Spleen (tissue), 11 donors: ENCODE measurements at regions not wholly inside any gene's neighbourhood (a gene's known extent, or its start where the extent isn't known, plus 50 kb on each side); places are given as distances from the start of the nearest gene placed in this dataset.
A peak's percentile ranks its signal among the peaks of the same experiment; 100 is the strongest.

Source experiments
- DNase-seq: peaks from one replicate; pipeline ENCODE4 v3.0.0-alpha.2; 2020
- H3K27ac ChIP-seq, 8 donors: fragments of 200-600 bp; sonication (generic) in 7 of 8; 1 replicate in 4 of 8; 2 replicates in 4 of 8; pipeline versions ENCODE4 v1.5.0 to v1.8.0; 2016 to 2021; ENCODE audit warnings: inconsistent platforms in 4 of 8, mild to moderate bottlenecking in 4 of 8, moderate library complexity in 1 of 8
- H3K27me3 ChIP-seq, 7 donors: fragments of 200-600 bp; sonication (generic) in 6 of 7; replicated peaks in 1 of 7; 1 replicate in 4 of 7; 2 replicates in 3 of 7; pipeline versions ENCODE4 v1.5.0 to v1.8.0; 2016 to 2021; ENCODE audit warnings: inconsistent platforms in 3 of 7, mild to moderate bottlenecking in 1 of 7
- H3K36me3 ChIP-seq, 6 donors: fragments of 200-600 bp; sonication (generic) in 5 of 6; 1 replicate in 4 of 6; 2 replicates in 2 of 6; pipeline versions ENCODE4 v1.5.0 to v1.8.0; 2016 to 2021; ENCODE audit warnings: inconsistent platforms in 2 of 6
- H3K4me1 ChIP-seq, 6 donors: fragments of 200-600 bp; sonication (generic) in 5 of 6; 1 replicate in 3 of 6; 2 replicates in 3 of 6; pipeline versions ENCODE4 v1.5.0 to v1.8.0; 2016 to 2021; ENCODE audit warnings: inconsistent platforms in 3 of 6
- H3K4me3 ChIP-seq, 8 donors: fragments of 200-600 bp; sonication (generic) in 7 of 8; 1 replicate in 4 of 8; 2 replicates in 4 of 8; pipeline versions ENCODE4 v1.5.0 to v1.8.0; 2016 to 2021; ENCODE audit warnings: inconsistent platforms in 4 of 8, mild to moderate bottlenecking in 4 of 8, moderate library complexity in 2 of 8
- H3K9me3 ChIP-seq, 8 donors: fragments of 200-600 bp; sonication (generic) in 7 of 8; 1 replicate in 4 of 8; 2 replicates in 4 of 8; pipeline versions ENCODE4 v1.5.0 to v1.8.0; 2016 to 2021; ENCODE audit warnings: inconsistent platforms in 4 of 8
- POLR2A ChIP-seq, 3 donors: fragments of 450-650 bp; IDR thresholded peaks; one replicate each; pipeline ENCODE4 v1.5.1; 2017; ENCODE audit warnings: antibody characterized with exemption in 3 of 3, mild to moderate bottlenecking in 1 of 3
- POLR2AphosphoS5 ChIP-seq, 3 donors: sonication (generic); formaldehyde crosslinking; IDR thresholded peaks; one replicate each; pipeline ENCODE4 v1.5.1; 2017; ENCODE audit warnings: antibody characterized with exemption in 3 of 3
- WGBS, 5 donors: extraction: QIAGEN DNeasy Blood & Tissue Kit in 3 of 5; methylation state at CpG; one replicate each; pipeline versions ENCODE4 v1.1.5 to v1.1.7; 2013 to 2018; 5-methylcytosine and 5-hydroxymethylcytosine counted together
- intact Hi-C: fragments of 100-400 bp; cut with DNase I; formaldehyde crosslinking; loops from one replicate; pipeline ENCODE4 v1.15.0; 2023; ENCODE audit warnings: low total_unique reads
- TF ChIP-seq, protein P1 (sequence below), 11 experiments: fragments of 200-600 bp in 7 of 11; fragments of 450-650 bp in 4 of 11; sonication (generic) in 4 of 11; IDR thresholded peaks in 8 of 11; conservative IDR thresholded peaks in 3 of 11; 1 replicate in 7 of 11; 2 replicates in 4 of 11; pipeline versions ENCODE4 v1.4.0 to v1.8.0; 2016 to 2021; ENCODE audit warnings: antibody characterized with exemption in 11 of 11, inconsistent platforms in 4 of 11, mild to moderate bottlenecking in 1 of 11
- donor health status: healthy with polysubstance abuse.
- donor health status: DM: no; HTN: no; CAD: no; lungs with moderate emphysema.
- donor health status: DM: no; HTN: no; CAD: no.
- donor health status: Bipolar disorder and iron deficiency.
- donor health status: healthy.
- donor health status: DM: no; HTN: no; CAD: no.
- donor health status: DM: yes; HTN: yes; CAD: no.

DNA sequence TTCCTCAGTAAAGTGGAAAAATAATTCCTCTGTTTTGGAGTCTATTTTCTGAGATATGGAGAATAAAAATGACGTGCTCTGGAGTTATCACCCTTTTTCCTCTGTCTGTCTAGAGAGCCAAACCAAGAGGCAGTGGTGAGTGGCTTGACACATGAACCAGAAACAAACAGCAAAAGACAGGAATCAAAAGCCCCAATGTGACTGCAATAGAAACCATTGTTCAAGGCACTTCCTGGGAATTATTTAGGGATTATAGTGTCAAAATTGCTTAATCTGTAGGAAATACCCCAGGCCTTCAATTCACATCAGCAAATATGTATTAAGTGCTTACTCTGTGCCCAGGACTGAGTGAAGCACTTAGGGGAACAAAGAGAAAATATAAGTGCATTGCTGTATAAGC is 560.4 kb upstream of the JAG1 start:
- Histone ChIP-seq H3K4me1 (peaks cover 0 to 11% (median 0%) of the 10 kb centered on the region in 6 donors), H3K9me3 (no peaks in the 10 kb centered on the region), H3K36me3 (no peaks in the 10 kb centered on the region), H3K27ac (peak overlapping the region in 1 of 8 donors; percentile 46), H3K4me3 (no peak overlapping the region), H3K27me3 (no peaks in the 10 kb centered on the region)
- DNase-seq = no peak
- TF ChIP-seq, protein P1, sequence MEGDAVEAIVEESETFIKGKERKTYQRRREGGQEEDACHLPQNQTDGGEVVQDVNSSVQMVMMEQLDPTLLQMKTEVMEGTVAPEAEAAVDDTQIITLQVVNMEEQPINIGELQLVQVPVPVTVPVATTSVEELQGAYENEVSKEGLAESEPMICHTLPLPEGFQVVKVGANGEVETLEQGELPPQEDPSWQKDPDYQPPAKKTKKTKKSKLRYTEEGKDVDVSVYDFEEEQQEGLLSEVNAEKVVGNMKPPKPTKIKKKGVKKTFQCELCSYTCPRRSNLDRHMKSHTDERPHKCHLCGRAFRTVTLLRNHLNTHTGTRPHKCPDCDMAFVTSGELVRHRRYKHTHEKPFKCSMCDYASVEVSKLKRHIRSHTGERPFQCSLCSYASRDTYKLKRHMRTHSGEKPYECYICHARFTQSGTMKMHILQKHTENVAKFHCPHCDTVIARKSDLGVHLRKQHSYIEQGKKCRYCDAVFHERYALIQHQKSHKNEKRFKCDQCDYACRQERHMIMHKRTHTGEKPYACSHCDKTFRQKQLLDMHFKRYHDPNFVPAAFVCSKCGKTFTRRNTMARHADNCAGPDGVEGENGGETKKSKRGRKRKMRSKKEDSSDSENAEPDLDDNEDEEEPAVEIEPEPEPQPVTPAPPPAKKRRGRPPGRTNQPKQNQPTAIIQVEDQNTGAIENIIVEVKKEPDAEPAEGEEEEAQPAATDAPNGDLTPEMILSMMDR (IDR thresholded peaks at IDR 0.05 in 8 of 11, conservative IDR thresholded peaks at IDR 0.05 in 3 of 11) = no peak
- TF ChIP-seq POLR2AphosphoS5 (IDR thresholded peaks at IDR 0.05) (no peak), POLR2A (IDR thresholded peaks at IDR 0.05) (no peak)
- 53 to 84% (median 57%) methylated on average over 1 of the region's 1 CpG for WGBS, 5 donors
- intact Hi-C loops = no loop called here

DNA sequence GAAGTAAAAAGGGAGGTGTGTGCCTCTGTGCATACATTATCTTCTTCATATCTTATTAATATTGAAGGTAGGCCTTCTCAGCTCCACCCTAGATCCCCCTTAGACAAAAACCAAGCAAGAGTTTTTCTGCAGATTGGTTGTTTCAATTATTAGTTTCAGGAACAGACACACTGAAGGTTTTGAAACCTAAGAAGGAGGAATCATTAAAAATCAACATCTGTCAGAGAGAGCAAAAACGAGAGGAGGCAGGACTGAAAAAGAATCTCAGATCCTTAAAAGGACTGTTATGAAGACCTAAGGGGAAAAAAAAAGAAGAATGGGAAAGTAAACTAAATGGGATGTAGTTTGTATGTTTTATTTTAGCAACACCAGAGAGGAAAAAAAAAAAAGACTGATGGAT is 560.8 kb upstream of the JAG1 start:
- DNase-seq = no peak
- TF ChIP-seq POLR2AphosphoS5 (IDR thresholded peaks at IDR 0.05) = no peak
- TF ChIP-seq POLR2A (IDR thresholded peaks at IDR 0.05) = no peak
- TF ChIP-seq, protein P1 (IDR thresholded peaks at IDR 0.05 in 8 of 11, conservative IDR thresholded peaks at IDR 0.05 in 3 of 11) = no peak
- Histone ChIP-seq H3K9me3 (no peaks in the 10 kb centered on the region), H3K27ac (peak overlapping the region in 3 of 8 donors; percentile 1 to 46 (median 42)), H3K4me3 (no peak overlapping the region), H3K4me1 (peaks cover 0 to 7% (median 0%) of the 10 kb centered on the region in 6 donors), H3K36me3 (no peaks in the 10 kb centered on the region), H3K27me3 (no peaks in the 10 kb centered on the region)
- WGBS, 5 donors = 39 to 80% (median 60%) methylated on average over 1 of the region's 1 CpG
- intact Hi-C loops = no loop called here

DNA sequence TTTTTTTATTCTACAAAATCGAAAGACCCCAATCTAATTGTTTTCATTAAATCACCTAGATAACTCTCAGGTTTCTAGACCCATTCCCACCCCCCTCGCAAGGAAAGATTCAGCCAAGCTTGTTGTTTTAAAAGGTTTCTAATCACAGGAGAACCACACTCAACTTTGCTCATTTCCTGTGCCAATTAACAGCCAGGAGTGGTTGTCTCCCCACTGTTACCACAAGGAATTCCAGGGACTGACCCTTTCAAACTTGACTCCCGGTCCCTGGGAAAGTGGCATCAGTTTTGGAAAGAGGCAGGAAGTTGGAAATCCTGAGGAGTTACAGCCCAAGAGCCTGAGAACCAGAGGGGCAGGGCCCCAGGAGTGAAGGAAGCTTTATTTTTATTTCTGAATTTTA is 561.3 kb upstream of the JAG1 start:
- Histone ChIP-seq H3K9me3 (no peaks in the 10 kb centered on the region), H3K4me3 (no peak overlapping the region), H3K36me3 (no peaks in the 10 kb centered on the region), H3K4me1 (peaks cover 0 to 3% (median 0%) of the 10 kb centered on the region in 6 donors), H3K27ac (peak overlapping the region in 3 of 8 donors; percentile 1 to 46 (median 42)), H3K27me3 (no peaks in the 10 kb centered on the region)
- TF ChIP-seq POLR2AphosphoS5 (IDR thresholded peaks at IDR 0.05) = no peak
- TF ChIP-seq POLR2A (IDR thresholded peaks at IDR 0.05) = no peak
- TF ChIP-seq, protein P1 (IDR thresholded peaks at IDR 0.05 in 8 of 11, conservative IDR thresholded peaks at IDR 0.05 in 3 of 11) = no peak
- WGBS, 5 donors = 44 to 65% (median 60%) methylated on average over 3 of the region's 3 CpGs
- no peak for DNase-seq
- intact Hi-C loops = no loop called here

DNA sequence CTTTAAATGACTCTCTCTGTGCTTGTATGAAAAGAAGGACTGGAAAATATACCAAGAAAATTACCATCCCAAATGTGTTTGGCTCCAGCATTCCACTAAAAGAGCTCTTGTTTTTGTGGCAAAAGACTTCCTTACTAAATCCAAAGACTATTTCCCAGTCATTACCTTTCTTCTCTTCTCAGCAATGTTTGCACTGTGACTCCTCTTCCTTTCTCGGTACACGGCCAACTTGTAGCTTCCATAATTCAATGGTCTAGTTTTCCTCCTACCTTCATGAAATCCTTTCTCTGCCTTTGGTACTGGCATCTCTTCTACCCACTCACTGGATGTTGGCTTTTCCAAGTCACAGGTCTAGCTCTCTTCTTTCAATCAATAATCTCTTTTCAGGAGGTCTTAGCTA is 568.5 kb upstream of the JAG1 start:
- WGBS, 5 donors = 95 to 100% (median 96%) methylated on average over 2 of the region's 2 CpGs
- DNase-seq = no peak
- intact Hi-C loops = no loop called here

More for the DNA sequence above, 568.5 kb upstream of the JAG1 start:
- Histone ChIP-seq H3K27ac (no peak overlapping the region), H3K27me3 (no peaks in the 10 kb centered on the region), H3K4me1 (peaks cover 0 to 4% (median 0%) of the 10 kb centered on the region in 6 donors), H3K9me3 (no peaks in the 10 kb centered on the region), H3K4me3 (no peak overlapping the region), H3K36me3 (no peaks in the 10 kb centered on the region)
- TF ChIP-seq POLR2AphosphoS5 (IDR thresholded peaks at IDR 0.05) (no peak), POLR2A (IDR thresholded peaks at IDR 0.05) (no peak)
- TF ChIP-seq, protein P1 (IDR thresholded peaks at IDR 0.05 in 8 of 11, conservative IDR thresholded peaks at IDR 0.05 in 3 of 11) = no peak
